DMS153 treated with DMSO at 0.1 percent for 48 hours (cell line): ENCODE measurements at regions not wholly inside any gene's neighbourhood (a gene's known extent, or its start where the extent isn't known, plus 50 kb on each side); places are given as distances from the start of the nearest gene placed in this dataset.
"Not testable (repeated sequence)": the region's sequence is repeated elsewhere in the genome, so short reads cannot be mapped to it uniquely, and the experiment has no call there.

Experiments used
- DNase-seq: peaks from one replicate; lab custom pipeline; 2025; ENCODE audit not compliant: unreplicated experiment; lab: John Stamatoyannopoulos, UW

GRCh38 chr2:208921358-208921757 is 502.5 kb upstream of the MAP2 start:
- DNase-seq = not testable (repeated sequence)

GRCh38 chr2:208927867-208928266 is 496.0 kb upstream of the MAP2 start:
- DNase-seq = no peak

- no peak for DNase-seq
Observed at GRCh38 chr2:208929139-208929864, 494.5 kb upstream of the MAP2 start.

GRCh38 chr2:208929894-208930427 is 493.9 kb upstream of the MAP2 start:
- DNase-seq = no peak

- no peak for DNase-seq
Observed at GRCh38 chr2:208935531-208935930, 488.3 kb upstream of the MAP2 start.

GRCh38 chr2:208937521-208937920 is 486.3 kb upstream of the MAP2 start:
- no peak for DNase-seq

GRCh38 chr2:208939852-208940251 is 484.0 kb upstream of the MAP2 start:
- no peak for DNase-seq

GRCh38 chr2:208945719-208946256 is 478.1 kb upstream of the MAP2 start:
- DNase-seq = no peak

GRCh38 chr2:208948073-208948472 is 475.8 kb upstream of the MAP2 start:
- DNase-seq = no peak

- DNase-seq = no peak
Observed at GRCh38 chr2:208970070-208970469, 453.8 kb upstream of the MAP2 start.

GRCh38 chr2:208977582-208977981 is 446.3 kb upstream of the MAP2 start:
- DNase-seq = no peak

GRCh38 chr2:208978946-208979345 is 444.9 kb upstream of the MAP2 start:
- DNase-seq = no peak

- DNase-seq = no peak
Observed at GRCh38 chr2:208980321-208980720, 443.5 kb upstream of the MAP2 start.

- DNase-seq = no peak
Observed at GRCh38 chr2:208982831-208983230, 441.0 kb upstream of the MAP2 start.

- DNase-seq = no peak
Observed at GRCh38 chr2:208983486-208983885, 440.4 kb upstream of the MAP2 start.

GRCh38 chr2:208984376-208985090 is 439.3 kb upstream of the MAP2 start:
- no peak for DNase-seq

- no peak for DNase-seq
Observed at GRCh38 chr2:208985644-208986043, 438.2 kb upstream of the MAP2 start.

- no peak for DNase-seq
Observed at GRCh38 chr2:208990716-208991115, 433.1 kb upstream of the MAP2 start.

GRCh38 chr2:208999911-209000310 is 423.9 kb upstream of the MAP2 start:
- DNase-seq = no peak

GRCh38 chr2:209002054-209002453 is 421.8 kb upstream of the MAP2 start:
- no peak for DNase-seq

GRCh38 chr2:209005371-209005770 is 418.5 kb upstream of the MAP2 start:
- DNase-seq = no peak

GRCh38 chr2:209008636-209009287 is 415.1 kb upstream of the MAP2 start:
- DNase-seq = no peak
